GM19328 (cell line): ENCODE measurements at regions not wholly inside any gene's neighbourhood (a gene's known extent, or its start where the extent isn't known, plus 50 kb on each side); places are given as distances from the start of the nearest gene placed in this dataset.
"Not testable (repeated sequence)": the region's sequence is repeated elsewhere in the genome, so short reads cannot be mapped to it uniquely, and the experiment has no call there.

Experiments used
- ATAC-seq: cut with Tn5 transposase; IDR thresholded peaks from one replicate; pipeline ENCODE4 v1.9.1; 2021; ENCODE audit warnings: mild to moderate bottlenecking, moderate library complexity; ENCODE audit not compliant: unreplicated experiment

DNA sequence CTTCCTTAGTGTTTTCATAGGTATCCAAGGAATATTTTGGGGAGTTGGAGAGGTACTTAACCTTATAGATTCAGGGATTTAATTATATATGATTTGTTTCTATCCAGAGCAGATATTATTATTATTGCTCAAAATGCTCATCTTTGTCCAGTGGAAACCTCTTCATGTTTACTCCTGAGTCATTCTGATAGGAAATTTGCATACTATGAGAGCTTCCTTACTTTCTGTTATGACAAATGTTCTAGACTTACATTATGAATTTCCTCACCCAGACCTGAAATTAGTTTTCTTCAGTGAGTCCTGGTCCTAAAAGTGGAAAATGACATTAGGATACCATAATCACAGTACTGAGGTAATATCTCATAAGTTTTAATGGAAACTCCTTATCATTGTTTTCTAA is 57.5 kb upstream of the PLPPR5 start:
- no peak for ATAC-seq

DNA sequence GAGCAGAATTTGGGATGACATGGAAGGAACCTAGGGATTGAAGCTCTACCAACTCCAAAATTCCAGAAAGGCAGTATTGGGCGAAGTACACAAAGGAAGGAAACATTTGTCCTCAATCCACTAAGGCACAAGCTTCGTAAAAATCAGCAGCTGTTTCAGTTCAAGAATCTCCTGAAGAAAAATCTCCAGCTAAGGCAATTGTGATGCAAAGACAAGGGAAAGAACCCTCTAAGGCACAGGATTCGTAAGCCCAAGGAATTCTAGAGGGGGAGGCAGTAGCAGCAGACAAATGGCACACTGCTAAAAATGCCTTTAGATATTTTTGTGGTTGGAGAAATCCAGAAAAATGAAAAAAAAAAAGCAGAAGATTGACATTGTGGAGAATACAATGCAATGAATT is 64.5 kb upstream of the PLPPR5 start:
- no peak for ATAC-seq

DNA sequence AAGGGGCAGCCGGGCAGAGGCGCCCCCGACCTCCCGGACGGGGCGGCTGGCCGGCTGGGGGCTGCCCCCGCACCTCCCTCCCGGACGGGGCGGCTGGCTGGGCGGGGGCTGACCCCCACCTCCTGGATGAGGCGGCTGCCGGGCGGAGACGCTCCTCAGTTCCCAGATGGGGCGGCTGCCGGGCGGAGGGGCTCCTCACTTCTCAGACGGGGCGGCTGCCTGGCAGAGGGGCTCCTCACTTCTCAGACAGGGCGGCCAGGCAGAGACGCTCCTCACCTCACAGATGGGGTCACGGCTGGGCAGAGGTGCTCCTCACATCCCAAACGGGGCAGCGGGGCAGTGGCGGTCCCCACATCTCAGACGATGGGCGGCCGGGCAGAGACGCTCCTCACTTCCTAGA is 73.9 kb upstream of the PLPPR5 start:
- not testable (repeated sequence) for ATAC-seq

DNA sequence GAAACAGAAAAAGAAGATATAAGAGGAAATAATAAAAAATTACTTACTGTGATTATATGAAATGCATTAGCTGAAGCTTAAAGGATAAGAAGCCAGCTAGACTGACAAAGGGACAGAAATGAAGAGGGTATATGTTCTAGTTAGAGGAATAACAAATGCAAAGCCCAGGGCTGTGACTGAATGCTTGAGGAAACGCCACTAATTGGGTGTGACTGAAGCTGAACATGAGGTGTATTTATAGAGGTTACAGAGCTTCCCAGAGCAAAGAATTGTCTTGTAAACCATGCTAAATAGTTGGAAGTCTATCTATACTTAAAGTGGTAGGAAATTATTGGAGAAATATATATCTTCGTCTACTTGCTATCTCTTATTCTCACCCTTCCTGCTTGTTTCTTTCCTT is 77.7 kb upstream of the PLPPR5 start:
- no peak for ATAC-seq

DNA sequence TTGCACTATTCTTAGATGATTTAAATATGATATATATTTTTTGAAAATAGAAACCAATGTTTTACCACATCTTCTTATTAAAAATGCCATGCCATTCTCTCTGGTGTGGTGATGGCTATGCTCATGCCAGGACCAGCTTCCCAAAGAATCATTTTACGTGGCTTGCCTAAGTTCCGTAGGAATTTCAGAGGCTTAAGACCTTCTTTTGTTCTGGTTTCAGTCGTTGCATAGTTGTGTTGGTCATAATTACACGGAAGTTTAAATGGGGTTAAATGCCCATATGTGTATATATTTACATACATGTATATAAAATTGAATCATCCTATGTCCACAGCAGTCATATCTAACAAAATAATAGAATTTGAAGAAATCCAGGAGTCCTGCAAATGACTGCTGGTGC is 78.7 kb upstream of the PLPPR5 start:
- no peak for ATAC-seq

DNA sequence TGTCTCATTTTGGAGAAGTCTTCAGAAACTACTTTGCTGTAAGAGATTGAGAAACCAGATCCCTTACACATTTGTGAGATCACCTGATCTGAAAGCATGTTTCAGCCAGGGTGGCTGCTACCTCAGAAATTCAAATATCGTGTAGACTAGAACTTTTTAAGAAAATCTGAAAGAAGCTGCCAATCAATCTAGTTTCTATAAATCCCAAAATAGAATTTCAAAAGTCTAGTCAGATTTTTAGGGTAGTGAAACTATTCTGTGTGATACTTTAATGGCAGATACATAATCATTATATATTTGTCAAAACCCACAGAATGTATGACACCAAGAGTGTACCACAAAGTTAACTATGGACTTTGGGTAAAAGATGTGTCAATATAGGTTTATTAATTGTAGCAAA is 79.9 kb upstream of the PLPPR5 start:
- ATAC-seq: no peak

DNA sequence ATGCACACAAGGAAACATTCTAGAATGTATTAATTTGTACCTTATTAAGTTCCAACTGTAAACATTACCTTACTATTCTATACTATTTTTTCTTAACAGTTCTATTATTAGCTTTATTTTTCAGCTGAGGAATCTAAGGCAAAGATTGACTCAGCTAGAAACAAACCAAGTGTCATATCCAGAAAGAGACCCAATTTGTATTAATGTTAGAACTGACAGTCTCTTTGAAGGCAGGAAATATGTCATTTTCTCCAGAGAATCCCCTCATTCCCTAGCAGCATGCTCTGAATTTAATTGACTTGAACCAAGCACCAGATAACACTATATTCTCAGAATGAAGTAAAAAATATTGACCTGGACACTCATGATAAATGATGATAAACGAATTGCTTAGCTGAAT is 81.4 kb upstream of the PLPPR5 start:
- ATAC-seq: no peak

DNA sequence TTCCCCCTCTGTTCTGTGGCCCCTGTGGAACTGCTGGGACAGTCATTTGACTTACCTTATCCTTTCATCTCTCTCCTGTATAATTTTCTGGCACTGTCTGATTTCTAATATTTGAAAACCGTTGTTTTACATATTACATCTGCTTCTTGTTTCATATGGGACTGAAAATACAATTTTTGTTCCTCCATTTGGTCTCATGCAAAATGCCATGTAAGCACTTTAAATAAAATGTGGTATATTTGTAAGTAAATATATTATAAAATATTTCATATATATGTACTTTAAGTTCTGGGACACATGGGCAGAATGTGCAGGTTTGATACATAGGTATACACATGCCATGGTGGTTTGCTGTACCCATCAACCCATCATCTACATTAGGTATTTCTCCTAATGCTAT is 93.9 kb upstream of the PLPPR5 start:
- no peak for ATAC-seq

DNA sequence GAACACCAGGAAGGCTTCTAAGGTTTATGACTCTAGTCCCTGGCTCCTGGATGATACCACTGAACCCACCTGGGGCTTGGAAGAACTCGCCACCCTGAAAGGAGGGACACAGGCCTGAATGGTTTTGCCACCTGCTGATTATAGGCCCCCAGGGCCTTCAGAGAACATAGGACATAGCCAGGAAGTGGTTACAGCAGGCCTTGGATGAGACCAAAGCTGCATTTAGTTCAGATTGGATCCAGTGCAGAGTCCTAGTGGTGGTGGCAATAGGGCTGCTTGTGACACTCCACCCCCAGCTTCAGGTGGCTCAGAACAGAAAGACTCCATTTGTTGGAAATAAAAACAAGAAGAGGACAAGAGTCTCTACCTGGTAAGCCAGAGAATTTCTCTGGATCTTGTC is 101.6 kb upstream of the PLPPR5 start:
- ATAC-seq: no peak

DNA sequence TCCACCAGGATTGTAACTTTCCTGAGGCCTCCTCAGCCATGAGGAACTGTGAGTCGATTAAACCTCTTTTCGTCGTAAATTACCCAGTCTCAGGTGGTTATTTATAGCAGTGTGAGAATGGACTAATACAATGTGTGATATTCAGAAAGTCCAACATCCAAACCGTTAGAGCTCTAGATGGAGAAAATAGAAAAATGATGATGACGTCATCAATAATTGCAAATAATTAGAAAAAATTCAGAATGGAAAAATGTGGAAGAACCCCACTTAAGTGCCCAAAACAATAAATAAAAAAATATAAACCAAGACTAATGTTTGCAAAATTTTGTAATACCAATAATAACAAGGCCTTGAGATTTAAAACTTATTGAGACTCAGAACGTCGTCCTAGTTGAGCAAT is 103.0 kb upstream of the PLPPR5 start:
- ATAC-seq: no peak

DNA sequence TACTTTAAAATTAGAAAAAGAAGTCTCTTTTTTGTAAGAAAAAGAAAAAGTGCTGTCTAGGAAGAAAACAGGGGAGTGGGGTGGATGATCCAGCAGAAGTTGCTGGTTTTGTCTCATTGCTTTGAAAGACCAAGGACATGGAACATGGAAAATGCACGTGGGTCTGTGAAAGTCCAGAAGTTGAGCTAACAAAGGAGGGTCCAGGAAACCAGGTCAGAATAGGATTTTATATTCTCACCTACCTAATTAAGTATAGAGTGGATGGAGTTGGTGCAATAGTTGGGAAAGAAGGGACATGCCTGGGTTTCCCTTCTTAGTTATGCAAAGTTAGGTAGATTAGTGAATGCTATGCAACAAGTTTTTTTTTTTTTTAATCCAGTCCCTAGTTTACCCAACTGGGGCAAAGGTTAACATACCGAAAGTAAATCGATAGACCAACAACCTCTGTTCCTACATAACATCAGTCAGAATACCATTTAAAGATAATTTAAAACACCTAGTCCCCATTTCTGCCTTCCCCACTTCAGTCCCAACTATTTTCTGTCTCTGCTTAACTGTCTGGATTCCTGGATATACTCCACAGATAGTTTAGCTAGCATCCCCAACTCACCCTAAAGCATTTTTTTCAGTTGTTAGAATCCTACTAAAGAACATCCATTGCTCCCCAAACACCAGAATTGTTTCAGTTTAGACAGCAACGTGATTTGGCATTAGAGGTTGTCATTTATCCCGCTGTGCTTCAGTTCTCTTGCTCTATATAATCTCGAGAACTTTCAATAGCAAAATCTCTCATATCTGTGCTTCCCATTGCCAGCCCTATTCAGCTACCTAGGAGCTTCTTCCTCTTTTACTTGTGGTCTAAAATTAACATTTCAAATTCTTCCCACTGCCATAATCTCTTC is 105.7 kb upstream of the PLPPR5 start:
- no peak for ATAC-seq

DNA sequence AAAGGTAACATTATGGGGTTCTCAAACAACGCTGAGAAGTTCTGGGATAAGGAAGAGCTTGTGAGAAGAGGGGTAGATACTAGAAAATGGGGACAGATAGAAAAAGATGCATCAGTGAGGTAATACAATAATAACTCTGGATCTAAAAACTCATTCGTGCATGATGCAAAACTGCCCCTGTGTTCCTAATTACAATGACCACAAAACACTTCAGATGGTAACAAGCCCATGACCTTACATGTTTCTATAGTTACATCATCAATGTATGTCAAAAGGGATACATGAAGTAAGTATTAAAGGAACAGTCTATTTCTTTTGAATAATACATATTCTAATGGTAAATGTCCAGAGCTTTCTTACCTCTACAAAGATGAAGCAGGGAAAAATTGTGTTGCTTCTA is 110.6 kb upstream of the PLPPR5 start:
- ATAC-seq: no peak

DNA sequence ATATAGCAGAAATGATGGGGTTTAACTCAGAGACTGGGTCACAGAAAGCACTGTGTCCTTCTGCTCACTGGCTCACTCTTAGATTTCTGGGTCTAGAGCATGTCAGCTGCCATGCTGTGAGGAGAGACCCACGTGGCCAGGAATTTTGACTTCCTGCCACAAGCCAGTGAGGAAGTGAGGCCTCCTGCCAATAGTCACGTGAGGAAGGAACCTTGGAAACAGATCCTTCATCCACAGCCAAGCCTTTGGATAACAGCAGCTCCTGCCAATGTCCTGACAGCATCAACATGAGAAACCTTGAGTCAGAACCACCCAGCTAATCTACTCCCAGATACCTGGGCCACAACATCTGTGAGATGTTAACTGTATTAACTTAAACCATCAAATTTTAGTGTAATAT is 114.5 kb upstream of the PLPPR5 start:
- ATAC-seq: no peak

DNA sequence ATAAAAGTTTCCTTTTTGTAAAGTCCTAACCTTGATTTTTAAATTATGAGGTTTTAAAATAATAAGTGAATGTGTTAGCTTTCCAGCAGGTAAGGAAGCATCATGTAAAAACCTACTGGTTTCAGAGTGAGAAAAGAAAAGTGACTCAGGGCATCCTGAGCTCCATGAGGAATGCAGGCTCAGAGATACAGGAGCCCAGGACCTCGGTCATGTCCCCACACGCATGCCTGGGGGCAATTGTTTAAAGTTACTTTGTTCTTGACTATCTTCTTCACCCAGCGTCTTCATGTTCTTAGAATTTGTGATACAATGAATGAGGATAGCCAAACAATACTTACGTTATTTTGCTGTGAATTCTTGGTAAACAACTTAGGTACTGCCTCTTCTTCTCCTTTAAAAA is 117.4 kb upstream of the PLPPR5 start:
- no peak for ATAC-seq

DNA sequence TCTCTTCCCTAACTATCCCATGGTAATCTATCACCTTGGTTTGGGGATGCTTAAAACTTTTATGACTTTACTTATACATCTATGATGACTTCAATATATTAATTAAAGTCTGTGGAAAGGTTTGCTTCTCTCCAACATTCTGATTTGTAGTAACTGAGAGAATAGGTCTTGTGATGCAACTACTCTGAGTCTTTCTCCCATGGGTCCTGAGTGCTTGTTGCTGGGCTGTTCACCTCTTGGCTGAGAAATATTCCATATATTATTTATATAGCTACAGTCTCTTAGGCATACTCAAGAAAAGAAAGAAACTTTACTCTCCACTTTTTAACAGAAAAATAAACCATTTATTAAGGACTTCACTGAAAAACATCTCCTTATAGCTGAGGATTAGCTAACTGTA is 119.3 kb upstream of the PLPPR5 start:
- ATAC-seq: no peak

DNA sequence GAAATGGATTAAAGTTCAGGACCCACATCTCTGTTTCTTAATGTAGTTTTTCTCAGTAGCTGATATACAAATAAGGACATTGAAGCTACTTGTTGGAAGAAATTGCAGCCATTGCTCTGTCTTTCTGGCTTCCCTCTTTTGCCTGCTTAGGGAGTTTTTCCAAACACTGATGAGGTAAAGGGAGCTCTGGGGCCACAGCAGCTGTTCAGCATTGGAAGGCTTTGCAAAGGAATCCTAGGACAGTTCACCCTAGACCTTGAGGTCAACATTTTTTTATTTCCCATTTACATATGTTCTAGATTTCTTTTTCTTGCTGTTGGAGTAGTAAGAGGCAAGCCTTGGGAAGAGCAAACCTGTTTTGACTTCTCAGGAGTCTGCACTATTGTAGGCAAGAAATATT is 126.9 kb upstream of the PLPPR5 start:
- no peak for ATAC-seq

DNA sequence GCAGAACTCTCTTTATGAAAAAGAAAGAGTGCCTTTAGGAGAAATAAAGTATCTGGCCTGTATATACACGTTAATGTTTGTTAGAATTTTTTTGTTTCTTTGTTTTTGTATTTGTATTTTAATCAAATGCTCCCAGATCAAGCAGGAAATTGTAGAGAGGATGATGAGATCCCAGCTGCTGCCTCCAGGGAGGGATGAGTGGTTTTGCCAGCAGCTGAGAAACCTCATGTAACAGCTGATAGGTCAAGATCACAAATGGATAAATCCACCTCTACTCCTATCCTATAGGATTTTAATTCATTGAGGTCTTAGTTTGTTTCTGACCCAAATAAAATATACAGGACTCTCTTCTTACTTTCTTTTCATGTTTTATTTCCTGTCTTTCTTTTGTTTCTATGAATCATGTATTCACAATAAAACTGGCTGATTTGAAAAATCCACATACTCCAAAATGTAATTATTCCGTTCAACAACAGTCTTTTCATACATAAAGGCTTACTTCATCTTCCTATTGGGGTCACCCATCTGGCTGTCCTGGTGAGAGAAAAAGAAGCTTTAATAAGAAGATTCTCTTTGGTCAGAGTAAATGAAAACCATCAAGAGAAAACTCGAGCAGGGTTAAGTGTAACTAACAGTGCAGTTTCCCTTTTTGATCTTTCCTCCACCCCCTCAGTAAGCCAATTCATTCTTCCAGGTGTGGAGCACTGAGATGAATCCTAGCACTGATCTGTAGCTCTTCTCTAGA is 129.3 kb upstream of the PLPPR5 start:
- ATAC-seq: no peak

DNA sequence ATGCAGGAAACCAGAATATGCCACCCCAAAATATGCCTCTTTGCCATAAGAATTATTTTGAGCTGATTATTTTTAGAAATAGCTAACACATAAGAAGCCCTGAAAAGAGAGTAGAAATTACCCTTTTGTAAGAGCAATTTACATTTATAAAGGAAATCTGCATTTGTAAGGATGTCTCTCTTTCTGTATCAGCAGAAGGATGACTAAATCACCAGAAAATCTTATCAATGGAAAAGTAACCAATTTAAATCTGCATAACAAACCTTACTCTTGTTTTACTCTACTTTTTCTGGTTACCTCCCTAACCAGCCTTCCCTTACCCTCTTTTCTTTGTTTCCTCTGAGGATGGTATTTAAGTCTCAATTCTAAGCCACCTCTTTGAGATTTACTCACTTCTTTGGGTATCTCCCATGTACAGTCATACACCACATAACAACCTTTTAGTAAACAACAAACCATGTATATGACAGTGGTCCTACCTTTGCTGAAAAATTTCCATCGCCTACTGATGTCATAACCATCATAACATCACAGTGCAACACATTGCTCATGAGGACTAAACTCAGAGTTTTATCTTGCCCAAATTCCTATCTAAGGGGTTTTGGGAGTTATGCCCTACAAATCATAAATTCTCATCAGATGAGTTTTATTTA is 126.6 kb upstream of the PLPPR4 start:
- ATAC-seq: no peak

DNA sequence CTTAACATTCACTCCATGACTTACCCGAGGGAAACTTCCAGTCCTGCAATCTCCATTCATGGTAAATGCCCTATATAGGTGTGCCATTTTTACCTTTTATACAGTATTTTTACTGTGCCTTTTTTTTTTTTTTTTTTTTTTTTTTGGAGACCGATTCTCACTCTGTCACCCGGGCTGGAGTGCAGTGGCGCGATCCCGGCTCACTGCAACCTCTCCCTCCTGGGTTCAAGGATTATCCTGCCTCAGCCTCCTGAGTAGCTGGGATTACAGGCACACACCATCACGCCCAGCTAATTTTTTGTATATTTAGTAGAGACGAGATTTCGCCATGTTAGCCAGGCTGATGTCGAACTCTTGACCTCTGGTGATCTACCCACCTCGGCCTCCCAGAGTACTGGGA is 124.4 kb upstream of the PLPPR4 start:
- no peak for ATAC-seq

DNA sequence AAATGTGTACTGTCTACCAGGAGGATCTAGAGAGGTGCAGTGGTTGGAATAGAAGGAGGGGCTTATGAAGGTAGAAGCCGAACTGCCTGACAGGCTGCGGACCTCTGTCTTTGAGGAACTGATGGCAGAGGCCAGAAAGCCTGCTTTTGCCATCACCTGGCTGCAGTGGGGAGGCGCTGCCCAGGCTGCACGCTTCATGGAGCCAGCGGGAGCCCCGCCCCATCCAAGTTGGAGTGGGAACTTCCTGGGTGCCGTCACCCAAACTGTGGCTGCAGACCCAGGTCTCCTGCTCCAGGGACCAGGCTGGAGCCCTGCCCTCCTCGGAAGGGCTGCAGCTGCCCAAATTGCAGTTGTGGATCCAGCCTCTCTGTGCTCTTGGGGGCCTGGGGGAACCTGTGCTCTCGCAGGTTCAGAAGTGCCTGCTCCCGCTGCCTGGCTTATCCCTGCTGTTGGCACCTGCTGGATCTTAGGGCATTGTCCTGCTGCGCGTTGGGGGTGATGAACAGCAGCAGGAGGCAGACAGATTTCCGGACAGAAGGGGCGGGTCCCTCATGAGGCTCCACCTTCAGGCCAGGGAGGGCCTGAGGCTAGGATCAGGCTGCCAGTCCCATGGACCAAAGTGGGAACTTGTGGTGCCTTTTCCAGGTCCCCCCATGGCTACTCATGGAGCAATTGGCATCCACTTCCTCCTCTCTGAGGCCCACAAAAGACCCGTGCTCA is 118.0 kb upstream of the PLPPR4 start:
- no peak for ATAC-seq

DNA sequence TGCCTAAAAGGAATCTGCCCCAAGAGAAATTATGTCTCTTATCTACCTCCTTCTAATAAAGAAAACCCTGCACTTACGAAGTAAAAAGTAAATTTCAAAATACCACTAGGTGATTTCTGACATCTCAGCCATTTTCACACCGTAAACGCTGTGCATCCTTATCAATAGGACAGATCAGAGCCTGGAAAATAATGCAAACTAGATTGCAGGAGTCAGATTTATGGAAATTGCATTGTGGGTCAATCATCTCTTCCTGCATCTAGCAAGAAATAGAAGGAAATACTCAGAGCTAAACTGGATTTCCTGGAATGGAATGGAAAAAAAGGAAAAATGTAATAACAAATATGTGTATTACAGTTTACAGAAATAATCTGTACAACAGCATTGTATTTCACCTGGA is 114.3 kb upstream of the PLPPR4 start:
- no peak for ATAC-seq
